Muscle layer of colon (tissue), 2 donors: ENCODE measurements at regions not wholly inside any gene's neighbourhood (a gene's known extent, or its start where the extent isn't known, plus 50 kb on each side); places are given as distances from the start of the nearest gene placed in this dataset.
A peak's percentile ranks its signal among the peaks of the same experiment; 100 is the strongest.

Source experiments
- H3K27ac ChIP-seq: one replicate; pipeline ENCODE4 v1.7.0; 2013; ENCODE audit warnings: low read depth, mild to moderate bottlenecking, low read length, moderate library complexity
- H3K27me3 ChIP-seq, 2 donors: one replicate each; pipeline ENCODE4 v1.7.0; 2013; ENCODE audit warnings: low read length in 2 of 2, mild to moderate bottlenecking in 2 of 2; ENCODE audit not compliant: insufficient read depth in 2 of 2, control insufficient read depth in 1 of 2
- H3K36me3 ChIP-seq: one replicate; pipeline ENCODE4 v1.7.0; 2013; ENCODE audit warnings: mild to moderate bottlenecking, low read length; ENCODE audit not compliant: insufficient read depth
- H3K4me1 ChIP-seq: one replicate; pipeline ENCODE4 v1.7.0; 2013; ENCODE audit warnings: mild to moderate bottlenecking, low read length; ENCODE audit not compliant: insufficient read depth
- H3K4me3 ChIP-seq, 2 donors: one replicate each; pipeline ENCODE4 v1.7.0; 2013; ENCODE audit warnings: low read length in 2 of 2, low read depth in 1 of 2, mild to moderate bottlenecking in 1 of 2, moderate library complexity in 1 of 2
- H3K9ac ChIP-seq: one replicate; pipeline ENCODE4 v1.7.0; 2013; ENCODE audit warnings: low read length
- H3K9me3 ChIP-seq: one replicate; pipeline ENCODE4 v1.7.0; 2013; ENCODE audit warnings: mild to moderate bottlenecking, low read length
- donor health status: abdominal sarcoma.
- donor health status: Adenocarcinoma of cecum.

- Histone ChIP-seq H3K9ac (no peak overlapping the region), H3K9me3 (no peaks in the 10 kb centered on the region), H3K27ac (no peak overlapping the region), H3K27me3 (no peaks in the 10 kb centered on the region), H3K4me3 (no peak overlapping the region), H3K36me3 (no peaks in the 10 kb centered on the region), H3K4me1 (no peaks in the 10 kb centered on the region)
Observed at GRCh38 chr14:26835979-26836570, 238.2 kb upstream of the NOVA1 start.

GRCh38 chr14:26839481-26839880 is 241.6 kb upstream of the NOVA1 start:
- H3K36me3 ChIP-seq: no peaks in the 10 kb centered on the region
- no peaks in the 10 kb centered on the region for H3K27me3 ChIP-seq
- H3K9ac ChIP-seq: no peak overlapping the region
- no peak overlapping the region for H3K4me3 ChIP-seq
- H3K27ac ChIP-seq: no peak overlapping the region
- H3K4me1 ChIP-seq: peaks cover 6% of the 10 kb centered on the region
- H3K9me3 ChIP-seq: no peaks in the 10 kb centered on the region

GRCh38 chr14:26841326-26841725 is 243.5 kb upstream of the NOVA1 start:
- Histone ChIP-seq H3K9me3 (no peaks in the 10 kb centered on the region), H3K4me1 (peaks cover 6% of the 10 kb centered on the region), H3K27ac (no peak overlapping the region), H3K27me3 (no peaks in the 10 kb centered on the region), H3K4me3 (no peak overlapping the region), H3K9ac (no peak overlapping the region), H3K36me3 (no peaks in the 10 kb centered on the region)

- Histone ChIP-seq H3K4me1 (peaks cover 6% of the 10 kb centered on the region), H3K36me3 (no peaks in the 10 kb centered on the region), H3K27ac (no peak overlapping the region)
Observed at GRCh38 chr14:26841920-26842741, 244.3 kb upstream of the NOVA1 start.

GRCh38 chr14:26845151-26845818 is 247.5 kb upstream of the NOVA1 start:
- peaks cover 6% of the 10 kb centered on the region for H3K4me1 ChIP-seq
- H3K9me3 ChIP-seq: no peaks in the 10 kb centered on the region
- no peaks in the 10 kb centered on the region for H3K36me3 ChIP-seq
- no peak overlapping the region for H3K4me3 ChIP-seq
- no peak overlapping the region for H3K27ac ChIP-seq
- H3K27me3 ChIP-seq: no peaks in the 10 kb centered on the region
- H3K9ac ChIP-seq: no peak overlapping the region

More at GRCh38 chr14:26841920-26842741, 244.3 kb upstream of the NOVA1 start:
- no peak overlapping the region for H3K9ac ChIP-seq
- H3K9me3 ChIP-seq: no peaks in the 10 kb centered on the region
- H3K4me3 ChIP-seq: no peak overlapping the region
- no peaks in the 10 kb centered on the region for H3K27me3 ChIP-seq

- no peak overlapping the region for H3K9ac ChIP-seq
Observed at GRCh38 chr14:26846388-26846787, 248.6 kb upstream of the NOVA1 start.

GRCh38 chr14:26849514-26849913 is 251.7 kb upstream of the NOVA1 start:
- no peaks in the 10 kb centered on the region for H3K4me1 ChIP-seq
- no peaks in the 10 kb centered on the region for H3K27me3 ChIP-seq
- no peak overlapping the region for H3K9ac ChIP-seq
- no peaks in the 10 kb centered on the region for H3K9me3 ChIP-seq
- no peaks in the 10 kb centered on the region for H3K36me3 ChIP-seq
- no peak overlapping the region for H3K4me3 ChIP-seq
- H3K27ac ChIP-seq: no peak overlapping the region

More at GRCh38 chr14:26846388-26846787, 248.6 kb upstream of the NOVA1 start:
- Histone ChIP-seq H3K27ac (no peak overlapping the region), H3K36me3 (no peaks in the 10 kb centered on the region), H3K9me3 (no peaks in the 10 kb centered on the region), H3K4me3 (no peak overlapping the region), H3K27me3 (no peaks in the 10 kb centered on the region), H3K4me1 (peaks cover 6% of the 10 kb centered on the region)

GRCh38 chr14:26851793-26852192 is 254.0 kb upstream of the NOVA1 start:
- no peaks in the 10 kb centered on the region for H3K36me3 ChIP-seq
- H3K9ac ChIP-seq: no peak overlapping the region
- peaks cover 5% of the 10 kb centered on the region for H3K4me1 ChIP-seq
- H3K4me3 ChIP-seq: no peak overlapping the region
- H3K9me3 ChIP-seq: no peaks in the 10 kb centered on the region
- H3K27me3 ChIP-seq: no peaks in the 10 kb centered on the region
- no peak overlapping the region for H3K27ac ChIP-seq

GRCh38 chr14:26855077-26855753 is 257.4 kb upstream of the NOVA1 start:
- Histone ChIP-seq H3K9me3 (no peaks in the 10 kb centered on the region), H3K4me3 (no peak overlapping the region), H3K36me3 (no peaks in the 10 kb centered on the region), H3K27me3 (no peaks in the 10 kb centered on the region), H3K27ac (no peak overlapping the region), H3K9ac (no peak overlapping the region), H3K4me1 (peaks cover 11% of the 10 kb centered on the region)

GRCh38 chr14:26856876-26857518 is 259.2 kb upstream of the NOVA1 start:
- Histone ChIP-seq H3K4me1 (peaks cover 11% of the 10 kb centered on the region), H3K9ac (no peak overlapping the region), H3K27ac (peak overlapping the region; percentile 38), H3K9me3 (no peaks in the 10 kb centered on the region), H3K36me3 (no peaks in the 10 kb centered on the region), H3K27me3 (no peaks in the 10 kb centered on the region), H3K4me3 (no peak overlapping the region)

GRCh38 chr14:26859483-26859882 is 261.6 kb upstream of the NOVA1 start:
- H3K4me1 ChIP-seq: peaks cover 11% of the 10 kb centered on the region
- H3K4me3 ChIP-seq: no peak overlapping the region
- H3K27ac ChIP-seq: no peak overlapping the region
- H3K27me3 ChIP-seq: no peaks in the 10 kb centered on the region
- no peaks in the 10 kb centered on the region for H3K9me3 ChIP-seq
- no peaks in the 10 kb centered on the region for H3K36me3 ChIP-seq
- no peak overlapping the region for H3K9ac ChIP-seq
